Ishikawa (cell line): ENCODE measurements at regions not wholly inside any gene's neighbourhood (a gene's known extent, or its start where the extent isn't known, plus 50 kb on each side); places are given as distances from the start of the nearest gene placed in this dataset.

Experiments
- CEBPB ChIP-seq: IDR thresholded peaks from 2 replicates; pipeline ENCODE4 v1.6.1; 2012
- CREB1 ChIP-seq: IDR thresholded peaks from 2 replicates; pipeline ENCODE4 v1.6.1; 2012; ENCODE audit warnings: low read depth
- EGR1 ChIP-seq: IDR thresholded peaks from 2 replicates; pipeline ENCODE4 v1.6.1; 2012
- EP300 ChIP-seq: IDR thresholded peaks from 2 replicates; pipeline ENCODE4 v1.6.1; 2012; ENCODE audit warnings: borderline replicate concordance
- FOXM1 ChIP-seq: IDR thresholded peaks from 2 replicates; pipeline ENCODE4 v1.6.1; 2012; ENCODE audit warnings: low read depth, borderline replicate concordance
- NFIC ChIP-seq: IDR thresholded peaks from 2 replicates; pipeline ENCODE4 v1.6.1; 2012
- RAD21 ChIP-seq: IDR thresholded peaks from 2 replicates; pipeline ENCODE4 v1.6.1; 2012; ENCODE audit warnings: low read depth
- TAF1 ChIP-seq: IDR thresholded peaks from 2 replicates; pipeline ENCODE4 v1.6.1; 2012; ENCODE audit warnings: low read depth, mild to moderate bottlenecking
- TCF12 ChIP-seq: IDR thresholded peaks from 2 replicates; pipeline ENCODE4 v1.6.1; 2012; ENCODE audit warnings: low read depth
- TEAD4 ChIP-seq: IDR thresholded peaks from 2 replicates; pipeline ENCODE4 v1.6.1; 2012
- USF1 ChIP-seq: IDR thresholded peaks from 2 replicates; pipeline ENCODE4 v1.6.1; 2012
- YY1 ChIP-seq: IDR thresholded peaks from 2 replicates; pipeline ENCODE4 v1.6.1; 2012; ENCODE audit warnings: low read depth
- ZBTB7A ChIP-seq: IDR thresholded peaks from 2 replicates; pipeline ENCODE4 v1.6.1; 2012; ENCODE audit warnings: low read depth
- TF ChIP-seq, protein P1 (sequence below): IDR thresholded peaks from 2 replicates; pipeline ENCODE4 v1.6.1; 2012; ENCODE audit warnings: low read depth, mild to moderate bottlenecking
- TF ChIP-seq, protein P2 (sequence below): IDR thresholded peaks from 2 replicates; pipeline ENCODE4 v1.6.1; 2012

DNA sequence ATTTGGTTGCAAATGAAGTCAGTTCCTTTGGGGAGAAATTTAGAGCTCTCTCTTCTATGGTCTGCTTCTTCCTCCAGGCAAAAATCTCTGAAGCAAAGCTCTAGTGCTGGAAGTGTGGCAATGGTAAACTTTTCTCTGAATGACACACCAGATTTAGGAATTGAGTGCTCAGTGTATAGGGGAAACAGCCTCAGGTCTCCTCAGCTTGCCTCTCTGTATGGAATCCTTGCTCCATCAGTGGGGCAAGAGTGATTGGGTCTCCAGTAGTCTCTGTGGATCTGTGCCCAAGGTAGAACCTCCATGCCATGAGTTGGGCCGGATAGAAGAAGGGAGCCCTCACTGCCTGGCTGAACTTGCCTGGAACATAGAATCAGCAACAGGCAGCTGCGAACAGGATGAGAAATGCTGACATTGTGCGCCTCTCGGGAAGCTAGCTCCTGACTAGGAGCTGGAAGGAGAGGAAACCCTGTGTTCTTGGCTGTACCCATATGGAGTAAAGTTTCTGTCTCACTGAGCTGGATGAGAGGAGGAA is 156.1 kb downstream of the WNT7A start:
- TF ChIP-seq FOXM1, result no peak

- TF ChIP-seq YY1 (no peak), TEAD4 (no peak), CEBPB (no peak), CREB1 (no peak), FOXM1 (no peak), RAD21 (no peak), USF1 (no peak), ZBTB7A (no peak), EP300 (no peak), EGR1 (no peak), NFIC (no peak), TCF12 (no peak), TAF1 (no peak)
- TF ChIP-seq, protein P1, sequence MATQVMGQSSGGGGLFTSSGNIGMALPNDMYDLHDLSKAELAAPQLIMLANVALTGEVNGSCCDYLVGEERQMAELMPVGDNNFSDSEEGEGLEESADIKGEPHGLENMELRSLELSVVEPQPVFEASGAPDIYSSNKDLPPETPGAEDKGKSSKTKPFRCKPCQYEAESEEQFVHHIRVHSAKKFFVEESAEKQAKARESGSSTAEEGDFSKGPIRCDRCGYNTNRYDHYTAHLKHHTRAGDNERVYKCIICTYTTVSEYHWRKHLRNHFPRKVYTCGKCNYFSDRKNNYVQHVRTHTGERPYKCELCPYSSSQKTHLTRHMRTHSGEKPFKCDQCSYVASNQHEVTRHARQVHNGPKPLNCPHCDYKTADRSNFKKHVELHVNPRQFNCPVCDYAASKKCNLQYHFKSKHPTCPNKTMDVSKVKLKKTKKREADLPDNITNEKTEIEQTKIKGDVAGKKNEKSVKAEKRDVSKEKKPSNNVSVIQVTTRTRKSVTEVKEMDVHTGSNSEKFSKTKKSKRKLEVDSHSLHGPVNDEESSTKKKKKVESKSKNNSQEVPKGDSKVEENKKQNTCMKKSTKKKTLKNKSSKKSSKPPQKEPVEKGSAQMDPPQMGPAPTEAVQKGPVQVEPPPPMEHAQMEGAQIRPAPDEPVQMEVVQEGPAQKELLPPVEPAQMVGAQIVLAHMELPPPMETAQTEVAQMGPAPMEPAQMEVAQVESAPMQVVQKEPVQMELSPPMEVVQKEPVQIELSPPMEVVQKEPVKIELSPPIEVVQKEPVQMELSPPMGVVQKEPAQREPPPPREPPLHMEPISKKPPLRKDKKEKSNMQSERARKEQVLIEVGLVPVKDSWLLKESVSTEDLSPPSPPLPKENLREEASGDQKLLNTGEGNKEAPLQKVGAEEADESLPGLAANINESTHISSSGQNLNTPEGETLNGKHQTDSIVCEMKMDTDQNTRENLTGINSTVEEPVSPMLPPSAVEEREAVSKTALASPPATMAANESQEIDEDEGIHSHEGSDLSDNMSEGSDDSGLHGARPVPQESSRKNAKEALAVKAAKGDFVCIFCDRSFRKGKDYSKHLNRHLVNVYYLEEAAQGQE, result no peak
- TF ChIP-seq, protein P2, sequence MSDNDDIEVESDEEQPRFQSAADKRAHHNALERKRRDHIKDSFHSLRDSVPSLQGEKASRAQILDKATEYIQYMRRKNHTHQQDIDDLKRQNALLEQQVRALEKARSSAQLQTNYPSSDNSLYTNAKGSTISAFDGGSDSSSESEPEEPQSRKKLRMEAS, result no peak
These were observed 157.7 kb downstream of the WNT7A start for GRCh38 chr3:13722178-13722577.

- no peak for TF ChIP-seq EGR1
These were observed 161.4 kb downstream of the WNT7A start for GRCh38 chr3:13718436-13718835.

GRCh38 chr3:13718000-13718399 is 161.9 kb downstream of the WNT7A start:
- TF ChIP-seq, protein P2, result no peak
- TF ChIP-seq TAF1 (no peak), YY1 (no peak), FOXM1 (no peak), TEAD4 (no peak), CREB1 (no peak), TCF12 (no peak), USF1 (no peak), NFIC (no peak), RAD21 (no peak), EP300 (no peak), ZBTB7A (no peak), CEBPB (no peak), EGR1 (no peak)
- TF ChIP-seq, protein P1, result no peak

DNA sequence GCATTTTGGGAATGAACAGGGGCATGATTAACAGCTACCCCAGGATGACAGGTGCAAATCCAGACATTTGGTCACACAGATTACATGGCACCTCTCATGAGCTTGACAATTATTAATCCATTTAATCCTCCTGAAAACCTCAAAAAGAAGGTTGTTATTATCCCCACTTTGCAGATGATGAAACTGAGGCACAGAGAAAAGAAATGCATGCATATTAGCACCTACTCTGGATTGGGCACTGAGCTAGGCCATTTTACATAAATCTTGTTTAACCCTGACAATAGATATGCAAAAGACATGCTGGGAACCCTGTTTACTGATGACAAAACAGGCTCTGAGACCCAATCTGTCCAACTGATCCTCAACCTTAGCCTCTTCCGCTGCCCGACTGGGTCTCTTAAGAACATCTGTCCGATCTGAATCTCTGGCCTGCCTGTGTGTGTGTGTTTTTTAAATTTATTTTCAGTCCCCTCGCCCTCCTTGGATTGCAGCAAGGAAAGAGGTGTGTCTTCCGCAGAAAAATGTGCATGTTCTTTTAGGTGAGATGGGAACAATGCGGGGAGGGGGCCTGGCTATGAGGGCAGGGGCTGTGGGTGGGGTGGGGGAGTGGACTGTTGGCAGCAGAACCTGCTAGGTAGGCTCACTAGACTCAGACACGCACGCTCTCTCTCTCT is 162.5 kb downstream of the WNT7A start:
- TF ChIP-seq USF1 (no peak), YY1 (no peak), EGR1 (no peak), TAF1 (no peak), EP300 (no peak)
- TF ChIP-seq, protein P1, result no peak
- TF ChIP-seq, protein P2, result no peak
